ENCODE measurements at regions not wholly inside any gene's neighbourhood (a gene's known extent, or its start where the extent isn't known, plus 50 kb on each side); places are given as distances from the start of the nearest gene placed in this dataset.

DNA sequence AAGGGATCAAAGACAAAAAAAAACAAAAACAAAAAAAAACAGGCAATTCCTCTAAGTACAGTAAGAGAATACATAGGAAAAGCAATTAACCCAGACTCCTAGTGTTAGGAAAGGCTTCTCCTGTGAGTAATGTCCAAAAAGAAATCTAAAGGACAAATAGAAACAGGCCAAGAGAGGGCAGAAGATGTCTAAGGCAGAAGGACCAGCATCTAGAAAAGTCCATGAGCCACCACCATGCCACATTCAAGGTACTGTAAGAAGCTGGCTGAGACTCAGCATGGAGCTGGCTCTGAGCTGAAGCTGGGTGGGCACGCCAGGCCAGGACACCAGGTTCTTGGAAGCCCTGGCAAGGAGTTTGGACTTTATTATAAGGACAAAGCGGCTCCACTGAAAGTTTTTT, 118.1 kb upstream of the FRY start:
- 100% methylated on average over 2 of the region's 2 CpGs for WGBS (ENCODE audit: insufficient coverage)
- ChIA-PET CTCF (interaction anchor here (0.9 to 3.6 kb wide), 4 partner anchors 67 to 668 kb away, joined by 3 to 16 read pairs (median 4); no protein-coding TSS in a partner anchor), POLR2A (no interaction called here)
- DNase-seq (no peak), ATAC-seq (ENCODE audit: low read depth) (no peak)
- Histone ChIP-seq H3K4me1 (ENCODE audit: control insufficient read depth in 2 of 2, insufficient read depth in 2 of 2, low read length in 2 of 2) (peaks cover 4 to 7% of the 10 kb centered on the region in 2 donors), H3K79me2 (ENCODE audit: control insufficient read depth, insufficient read depth, low read length) (no peaks in the 10 kb centered on the region), H3K9me3 (ENCODE audit: control extremely low read depth in 1 of 3, control insufficient read depth in 2 of 3, insufficient read depth in 1 of 3, low read length in 2 of 3) (no peaks in the 10 kb centered on the region), H3K27me3 (replicated peaks in 1 of 4; ENCODE audit: control extremely low read depth in 1 of 4, control insufficient read depth in 3 of 4, insufficient read depth in 4 of 4, low read length in 3 of 4) (no peaks in the 10 kb centered on the region), H3K36me3 (replicated peaks in 1 of 2; ENCODE audit: control extremely low read depth in 1 of 2, control insufficient read depth in 1 of 2, extremely low read depth in 1 of 2, insufficient read depth in 2 of 2, low read length in 1 of 2) (no peaks in the 10 kb centered on the region), H3K27ac (ENCODE audit: low read length in 2 of 2) (no peak overlapping the region), H3K9ac (ENCODE audit: low read length) (no peak overlapping the region), H3K4me3 (ENCODE audit: control extremely low read depth in 1 of 5, extremely low read depth in 1 of 5, insufficient read depth in 1 of 5, low read depth in 2 of 5, low read length in 4 of 5) (no peak overlapping the region), H4K20me1 (ENCODE audit: control insufficient read depth, insufficient read depth, low read length, poor library complexity, severe bottlenecking) (no peaks in the 10 kb centered on the region), H2AFZ (ENCODE audit: insufficient read depth, low read depth, low read length, poor library complexity, severe bottlenecking) (no peak overlapping the region), H3K4me2 (replicated peaks; ENCODE audit: low read depth, low read length, poor library complexity, severe bottlenecking) (no peak overlapping the region)
- intact Hi-C loops (cut with micrococcal nuclease): loop anchor here (10.0 kb wide), 2 partner anchors 51 to 251 kb away; no protein-coding TSS in a partner anchor
- Mint-ChIP-seq H3K9me3 (ENCODE audit: insufficient read depth) (no peaks in the 10 kb centered on the region), H3K27ac (no peak overlapping the region), H3K4me1 (peaks cover 10% of the 10 kb centered on the region), H3K27me3 (no peaks in the 10 kb centered on the region), H3K4me3 (no peak overlapping the region)
- TF ChIP-seq EZH2 (IDR thresholded peaks at IDR 0.05; ENCODE audit: borderline replicate concordance, insufficient read depth, low read depth, low read length, poor library complexity, severe bottlenecking): no peak
- TF ChIP-seq, protein P1, sequence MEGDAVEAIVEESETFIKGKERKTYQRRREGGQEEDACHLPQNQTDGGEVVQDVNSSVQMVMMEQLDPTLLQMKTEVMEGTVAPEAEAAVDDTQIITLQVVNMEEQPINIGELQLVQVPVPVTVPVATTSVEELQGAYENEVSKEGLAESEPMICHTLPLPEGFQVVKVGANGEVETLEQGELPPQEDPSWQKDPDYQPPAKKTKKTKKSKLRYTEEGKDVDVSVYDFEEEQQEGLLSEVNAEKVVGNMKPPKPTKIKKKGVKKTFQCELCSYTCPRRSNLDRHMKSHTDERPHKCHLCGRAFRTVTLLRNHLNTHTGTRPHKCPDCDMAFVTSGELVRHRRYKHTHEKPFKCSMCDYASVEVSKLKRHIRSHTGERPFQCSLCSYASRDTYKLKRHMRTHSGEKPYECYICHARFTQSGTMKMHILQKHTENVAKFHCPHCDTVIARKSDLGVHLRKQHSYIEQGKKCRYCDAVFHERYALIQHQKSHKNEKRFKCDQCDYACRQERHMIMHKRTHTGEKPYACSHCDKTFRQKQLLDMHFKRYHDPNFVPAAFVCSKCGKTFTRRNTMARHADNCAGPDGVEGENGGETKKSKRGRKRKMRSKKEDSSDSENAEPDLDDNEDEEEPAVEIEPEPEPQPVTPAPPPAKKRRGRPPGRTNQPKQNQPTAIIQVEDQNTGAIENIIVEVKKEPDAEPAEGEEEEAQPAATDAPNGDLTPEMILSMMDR (IDR thresholded peaks at IDR 0.05): no peak

DNA sequence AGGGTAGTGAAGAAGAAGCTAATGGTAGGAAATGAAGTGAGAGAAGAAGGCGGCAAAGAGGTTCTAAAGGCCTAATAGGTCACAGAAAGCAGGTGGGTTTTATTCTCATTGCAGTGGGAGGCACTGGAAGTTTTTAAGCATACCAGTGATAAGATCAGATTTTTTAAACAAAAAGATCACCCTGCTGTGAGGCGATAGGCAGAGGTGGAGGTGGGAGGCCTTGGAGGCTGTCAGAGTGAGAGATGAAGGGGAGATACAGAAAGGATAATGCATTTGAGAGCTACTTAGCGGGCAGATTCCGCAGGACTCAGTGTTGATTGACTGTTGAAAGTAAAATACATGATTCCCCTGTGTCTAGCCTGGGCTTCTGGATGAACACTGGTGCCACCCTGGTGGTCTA, 116.7 kb upstream of the FRY start:
- intact Hi-C loops (cut with micrococcal nuclease): loop anchor here (10.0 kb wide), 2 partner anchors 50 to 250 kb away; no protein-coding TSS in a partner anchor
- ChIA-PET CTCF (interaction anchor here (0.6 to 3.6 kb wide), 6 partner anchors 9 to 727 kb away, joined by 3 to 16 read pairs (median 4); no protein-coding TSS in a partner anchor), POLR2A (no interaction called here)
- ATAC-seq (ENCODE audit: low read depth): no peak
- no peak for DNase-seq
- H4K20me1 ChIP-seq (ENCODE audit: control insufficient read depth, insufficient read depth, low read length, poor library complexity, severe bottlenecking): no peaks in the 10 kb centered on the region
- H3K9me3 ChIP-seq (ENCODE audit: control extremely low read depth in 1 of 3, control insufficient read depth in 2 of 3, insufficient read depth in 1 of 3, low read length in 2 of 3): no peaks in the 10 kb centered on the region
- Mint-ChIP-seq H3K27ac (no peak overlapping the region), H3K9me3 (ENCODE audit: insufficient read depth) (no peaks in the 10 kb centered on the region), H3K4me3 (no peak overlapping the region), H3K27me3 (no peaks in the 10 kb centered on the region), H3K4me1 (peaks cover 10% of the 10 kb centered on the region)
- H3K9ac ChIP-seq (ENCODE audit: low read length): no peak overlapping the region
- H3K36me3 ChIP-seq (replicated peaks in 1 of 2; ENCODE audit: control extremely low read depth in 1 of 2, control insufficient read depth in 1 of 2, extremely low read depth in 1 of 2, insufficient read depth in 2 of 2, low read length in 1 of 2): no peaks in the 10 kb centered on the region
- H3K27ac ChIP-seq (ENCODE audit: low read length in 2 of 2): no peak overlapping the region
- peaks cover 4 to 7% of the 10 kb centered on the region in 2 donors for H3K4me1 ChIP-seq (ENCODE audit: control insufficient read depth in 2 of 2, insufficient read depth in 2 of 2, low read length in 2 of 2)
- H3K4me3 ChIP-seq (ENCODE audit: control extremely low read depth in 1 of 5, extremely low read depth in 1 of 5, insufficient read depth in 1 of 5, low read depth in 2 of 5, low read length in 4 of 5): no peak overlapping the region
- no peak overlapping the region for H2AFZ ChIP-seq (ENCODE audit: insufficient read depth, low read depth, low read length, poor library complexity, severe bottlenecking)
- TF ChIP-seq, protein P1 (IDR thresholded peaks at IDR 0.05): no peak
- no peak for TF ChIP-seq EZH2 (IDR thresholded peaks at IDR 0.05; ENCODE audit: borderline replicate concordance, insufficient read depth, low read depth, low read length, poor library complexity, severe bottlenecking)
- no peak overlapping the region for H3K4me2 ChIP-seq (replicated peaks; ENCODE audit: low read depth, low read length, poor library complexity, severe bottlenecking)
- H3K27me3 ChIP-seq (replicated peaks in 1 of 4; ENCODE audit: control extremely low read depth in 1 of 4, control insufficient read depth in 3 of 4, insufficient read depth in 4 of 4, low read length in 3 of 4): no peaks in the 10 kb centered on the region
- no peaks in the 10 kb centered on the region for H3K79me2 ChIP-seq (ENCODE audit: control insufficient read depth, insufficient read depth, low read length)
- 95% methylated on average over 4 of the region's 4 CpGs for WGBS (ENCODE audit: insufficient coverage)

Measured in B cell (primary cell).